ENCODE measurements at regions not wholly inside any gene's neighbourhood (a gene's known extent, or its start where the extent isn't known, plus 50 kb on each side); places are given as distances from the start of the nearest gene placed in this dataset.

DNA sequence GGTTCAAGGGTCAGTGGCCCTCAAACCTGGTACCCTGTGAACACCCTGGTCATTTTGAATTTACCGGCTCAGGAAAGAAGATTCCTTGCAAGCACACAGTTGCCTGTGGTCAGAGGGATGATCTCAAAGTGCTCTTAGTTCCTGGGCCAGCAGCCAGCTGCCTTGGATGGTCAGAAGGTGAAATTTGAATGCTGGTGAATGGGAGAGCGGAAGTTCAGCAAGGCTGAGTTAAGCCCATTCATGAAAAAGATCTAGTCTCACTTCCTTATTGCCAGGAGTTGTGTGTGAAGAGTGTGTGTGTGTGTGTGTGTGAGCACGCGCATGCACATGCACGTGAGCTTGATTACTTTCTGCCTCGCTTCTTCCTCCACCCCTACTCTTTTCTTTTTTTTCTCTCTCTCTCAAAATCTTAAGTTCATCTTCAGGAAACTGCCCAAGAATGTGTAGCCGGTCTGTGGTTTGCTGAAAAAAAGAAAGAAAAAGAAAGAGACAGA is 155.5 kb upstream of the CCND2 start:
- no peak overlapping the region for H3K27ac ChIP-seq
- intact Hi-C loops (cut with micrococcal nuclease; ENCODE audit: unreplicated experiment) = no loop called here
- H3K4me2 ChIP-seq = no peak overlapping the region
- DNase-seq = no peak
- H3K27me3 ChIP-seq (ENCODE audit: insufficient read depth, low read depth) = peaks cover 87% of the 10 kb centered on the region
- no peak for TF ChIP-seq EZH2 (IDR thresholded peaks at IDR 0.05; ENCODE audit: low read depth)
- TF ChIP-seq CTCF (conservative IDR thresholded peaks at IDR 0.05) = no peak
- H2AFZ ChIP-seq = no peak overlapping the region
- no peaks in the 10 kb centered on the region for H3K9me2 ChIP-seq (ENCODE audit: insufficient read depth)
- POLR2A ChIA-PET (ENCODE audit: unreplicated experiment) = no interaction called here
- H3F3A ChIP-seq (ENCODE audit: insufficient read depth, low read depth) = no peaks in the 10 kb centered on the region
- no peaks in the 10 kb centered on the region for H3K4me1 ChIP-seq (replicated peaks; ENCODE audit: insufficient read depth)
- BruUV-seq (replicated peaks) = no TSS peak
- no peak overlapping the region for H3K4me3 ChIP-seq
- H3K9me3 ChIP-seq (ENCODE audit: insufficient read depth, low read depth) = no peaks in the 10 kb centered on the region
- no peaks in the 10 kb centered on the region for H3K36me3 ChIP-seq (ENCODE audit: low read depth)
- CTCF ChIA-PET = no interaction called here
- H3K79me2 ChIP-seq (ENCODE audit: low read depth) = no peaks in the 10 kb centered on the region
- no peaks in the 10 kb centered on the region for H4K20me1 ChIP-seq (ENCODE audit: insufficient read depth)

DNA sequence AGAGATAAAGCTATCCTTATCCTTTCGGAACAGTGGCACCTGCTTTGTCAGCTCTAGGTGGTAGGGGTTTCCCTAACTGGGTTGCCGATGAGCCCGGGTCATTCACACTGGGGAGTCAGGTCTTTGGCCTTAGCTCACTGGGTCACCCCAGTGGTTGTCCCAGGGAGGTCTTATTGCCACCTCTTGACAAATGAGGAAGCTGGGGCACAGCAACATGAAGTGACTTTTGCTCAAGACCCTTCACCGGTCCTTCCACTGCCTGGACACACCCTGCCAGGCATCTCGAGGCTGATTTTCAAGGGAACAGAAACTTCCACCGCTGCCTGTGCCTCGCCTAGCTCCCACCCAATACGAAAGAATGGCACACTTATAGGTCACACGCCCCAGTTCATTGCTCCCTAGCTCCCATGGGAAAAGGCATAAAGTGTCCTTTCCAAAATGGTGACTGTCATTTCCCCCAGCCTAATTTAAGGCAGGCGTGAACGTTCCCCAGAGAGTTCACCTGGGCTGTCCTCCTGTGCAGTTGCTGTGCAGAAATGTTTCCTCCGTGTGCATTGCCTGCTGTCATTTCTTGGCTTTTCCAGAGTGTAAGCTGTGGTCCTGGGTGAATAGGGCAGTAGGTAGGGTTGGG is 156.1 kb upstream of the CCND2 start:
- no TSS peak for BruUV-seq (replicated peaks)
- no peak for TF ChIP-seq CTCF (conservative IDR thresholded peaks at IDR 0.05)
- TF ChIP-seq EZH2 (IDR thresholded peaks at IDR 0.05; ENCODE audit: low read depth) = no peak
- intact Hi-C loops (cut with micrococcal nuclease; ENCODE audit: unreplicated experiment) = no loop called here
- peaks cover 87% of the 10 kb centered on the region for H3K27me3 ChIP-seq (ENCODE audit: insufficient read depth, low read depth)
- no peaks in the 10 kb centered on the region for H3K9me3 ChIP-seq (ENCODE audit: insufficient read depth, low read depth)
- H3F3A ChIP-seq (ENCODE audit: insufficient read depth, low read depth) = no peaks in the 10 kb centered on the region
- no peaks in the 10 kb centered on the region for H3K36me3 ChIP-seq (ENCODE audit: low read depth)
- no peak overlapping the region for H3K4me3 ChIP-seq
- H3K4me1 ChIP-seq (replicated peaks; ENCODE audit: insufficient read depth) = no peaks in the 10 kb centered on the region
- no peak for DNase-seq
- no peak overlapping the region for H3K4me2 ChIP-seq
- no peaks in the 10 kb centered on the region for H4K20me1 ChIP-seq (ENCODE audit: insufficient read depth)
- H3K9me2 ChIP-seq (ENCODE audit: insufficient read depth) = no peaks in the 10 kb centered on the region
- no peaks in the 10 kb centered on the region for H3K79me2 ChIP-seq (ENCODE audit: low read depth)
- H2AFZ ChIP-seq = no peak overlapping the region
- ChIA-PET CTCF (no interaction called here), POLR2A (ENCODE audit: unreplicated experiment) (no interaction called here)
- H3K27ac ChIP-seq = no peak overlapping the region

DNA sequence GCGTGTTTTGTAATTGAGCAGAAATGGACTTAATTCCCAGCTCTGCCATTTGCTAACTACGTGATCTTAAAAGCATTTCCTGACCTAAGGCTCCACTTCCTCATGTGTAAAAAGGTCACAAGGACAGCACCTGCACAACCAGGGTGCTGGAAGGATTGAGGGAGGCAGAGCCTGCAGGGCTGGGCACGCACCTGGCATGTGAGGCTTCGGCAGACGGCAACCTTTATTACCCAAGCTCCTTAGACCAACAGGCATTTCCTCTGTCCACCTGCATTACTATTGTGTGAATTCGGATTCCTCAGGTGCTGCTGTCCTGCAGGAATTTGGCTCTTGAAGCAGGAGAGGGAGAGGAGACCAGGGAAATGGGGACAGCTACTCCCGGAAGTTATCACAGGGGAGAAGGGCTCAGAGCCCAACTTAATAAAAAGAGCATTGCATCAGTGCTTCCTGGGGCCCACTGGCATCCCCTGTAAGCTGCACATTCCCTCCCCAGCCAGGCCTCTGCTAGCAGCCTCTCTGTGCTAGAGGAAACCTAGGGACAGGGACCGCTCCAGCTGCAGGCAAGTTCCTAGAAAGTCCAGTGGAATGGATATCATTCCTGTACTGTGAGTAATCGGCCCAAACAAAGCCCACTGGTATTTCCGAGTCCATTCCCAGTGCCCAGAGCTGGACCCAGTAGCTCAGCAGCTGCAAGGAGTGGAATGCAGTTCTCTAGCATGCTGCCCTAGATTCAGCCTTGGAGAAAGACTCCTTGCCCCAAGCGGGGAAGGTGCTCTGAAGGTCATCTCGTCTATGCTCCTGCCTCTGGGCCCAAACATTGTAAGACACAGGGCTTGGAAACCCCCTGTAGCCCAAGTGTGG is 157.1 kb upstream of the CCND2 start:
- Histone ChIP-seq H3K4me1 (replicated peaks; ENCODE audit: insufficient read depth) (no peaks in the 10 kb centered on the region), H3K27me3 (ENCODE audit: insufficient read depth, low read depth) (peaks cover 84% of the 10 kb centered on the region), H3F3A (ENCODE audit: insufficient read depth, low read depth) (no peaks in the 10 kb centered on the region), H3K9me2 (ENCODE audit: insufficient read depth) (no peaks in the 10 kb centered on the region), H3K4me2 (no peak overlapping the region), H4K20me1 (ENCODE audit: insufficient read depth) (no peaks in the 10 kb centered on the region), H3K79me2 (ENCODE audit: low read depth) (no peaks in the 10 kb centered on the region), H3K9me3 (ENCODE audit: insufficient read depth, low read depth) (no peaks in the 10 kb centered on the region), H3K27ac (no peak overlapping the region), H3K36me3 (ENCODE audit: low read depth) (no peaks in the 10 kb centered on the region), H2AFZ (no peak overlapping the region), H3K4me3 (no peak overlapping the region)
- no TSS peak for BruUV-seq (replicated peaks)
- no peak for DNase-seq
- intact Hi-C loops (cut with micrococcal nuclease; ENCODE audit: unreplicated experiment) = no loop called here
- ChIA-PET POLR2A (ENCODE audit: unreplicated experiment) (no interaction called here), CTCF (no interaction called here)
- TF ChIP-seq EZH2 (IDR thresholded peaks at IDR 0.05; ENCODE audit: low read depth) = no peak
- TF ChIP-seq CTCF (conservative IDR thresholded peaks at IDR 0.05) = no peak

Measured in PC-9 (cell line).